ENCODE measurements at regions not wholly inside any gene's neighbourhood (a gene's known extent, or its start where the extent isn't known, plus 50 kb on each side); places are given as distances from the start of the nearest gene placed in this dataset.

GRCh38 chr1:4046836-4047461, 146.9 kb upstream of the C1orf174 start:
- TF ChIP-seq CTCF (IDR thresholded peaks at IDR 0.05) (no peak), POLR2A (IDR thresholded peaks at IDR 0.05) (no peak)
